ENCODE measurements at regions not wholly inside any gene's neighbourhood (a gene's known extent, or its start where the extent isn't known, plus 50 kb on each side); places are given as distances from the start of the nearest gene placed in this dataset.

GRCh38 chr12:85673921-85674420 lies 162.2 kb downstream of the RASSF9 start:
- Histone ChIP-seq H3K9me3 (ENCODE audit: low read length) (no peaks in the 10 kb centered on the region), H3K27me3 (ENCODE audit: insufficient read depth, low read length) (no peaks in the 10 kb centered on the region), H2AFZ (ENCODE audit: low read depth, low read length) (no peak overlapping the region), H3K36me3 (ENCODE audit: insufficient read depth, low read length) (no peaks in the 10 kb centered on the region), H3K4me3 (ENCODE audit: low read length) (no peak overlapping the region), H3K4me1 (ENCODE audit: insufficient read depth, low read length) (no peaks in the 10 kb centered on the region)

DNA sequence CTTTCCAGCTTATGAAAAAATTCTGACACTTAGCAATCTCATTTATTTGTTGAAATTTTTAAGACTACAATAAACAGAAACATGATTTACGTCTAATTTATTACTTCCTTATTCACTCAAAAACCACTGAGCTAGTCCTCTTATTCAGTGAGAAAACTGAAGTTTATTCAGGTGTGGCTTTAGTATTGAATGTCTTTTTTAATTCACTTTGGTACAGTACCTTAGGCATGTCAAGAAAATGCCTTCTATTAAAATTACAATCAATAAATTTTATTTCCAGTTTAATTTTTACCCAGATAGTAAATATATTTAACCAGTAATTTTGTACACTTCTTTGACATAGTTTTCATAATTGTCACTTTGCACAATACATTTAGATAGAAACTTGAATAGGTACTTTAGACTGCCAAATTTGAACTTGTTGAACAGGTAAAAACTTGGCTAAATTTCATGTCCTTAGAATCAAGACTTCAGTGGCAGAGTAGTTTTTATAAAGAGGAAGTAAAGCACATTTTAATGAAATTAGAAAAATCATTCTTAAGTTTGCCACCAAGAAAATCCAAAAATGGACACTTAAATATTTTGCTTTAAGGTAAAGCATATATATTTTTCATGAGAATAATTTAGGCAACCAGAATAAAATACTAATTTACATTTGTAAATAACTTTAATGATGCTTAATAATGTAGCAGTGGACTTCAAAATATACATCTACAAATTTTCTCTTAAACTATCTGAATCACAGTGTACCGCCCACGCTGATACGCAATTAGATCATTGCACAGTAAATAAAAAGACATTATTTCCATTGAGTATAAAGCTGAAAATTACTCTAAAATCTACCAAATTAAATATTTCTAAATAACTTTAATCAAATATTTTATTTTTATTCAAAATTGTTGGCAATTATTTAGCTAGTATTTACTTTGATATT lies 159.1 kb downstream of the RASSF9 start:
- Histone ChIP-seq H3K4me1 (ENCODE audit: insufficient read depth, low read length) (no peaks in the 10 kb centered on the region), H3K27me3 (ENCODE audit: insufficient read depth, low read length) (no peaks in the 10 kb centered on the region), H2AFZ (ENCODE audit: low read depth, low read length) (no peak overlapping the region), H3K4me3 (ENCODE audit: low read length) (no peak overlapping the region), H3K9me3 (ENCODE audit: low read length) (no peaks in the 10 kb centered on the region), H3K36me3 (ENCODE audit: insufficient read depth, low read length) (no peaks in the 10 kb centered on the region)

GRCh38 chr12:85679296-85679695 lies 156.9 kb downstream of the RASSF9 start:
- no peaks in the 10 kb centered on the region for H3K27me3 ChIP-seq (ENCODE audit: insufficient read depth, low read length)
- H3K4me1 ChIP-seq (ENCODE audit: insufficient read depth, low read length): no peaks in the 10 kb centered on the region
- H3K4me3 ChIP-seq (ENCODE audit: low read length): no peak overlapping the region
- no peak overlapping the region for H2AFZ ChIP-seq (ENCODE audit: low read depth, low read length)
- H3K36me3 ChIP-seq (ENCODE audit: insufficient read depth, low read length): no peaks in the 10 kb centered on the region
- no peaks in the 10 kb centered on the region for H3K9me3 ChIP-seq (ENCODE audit: low read length)

DNA sequence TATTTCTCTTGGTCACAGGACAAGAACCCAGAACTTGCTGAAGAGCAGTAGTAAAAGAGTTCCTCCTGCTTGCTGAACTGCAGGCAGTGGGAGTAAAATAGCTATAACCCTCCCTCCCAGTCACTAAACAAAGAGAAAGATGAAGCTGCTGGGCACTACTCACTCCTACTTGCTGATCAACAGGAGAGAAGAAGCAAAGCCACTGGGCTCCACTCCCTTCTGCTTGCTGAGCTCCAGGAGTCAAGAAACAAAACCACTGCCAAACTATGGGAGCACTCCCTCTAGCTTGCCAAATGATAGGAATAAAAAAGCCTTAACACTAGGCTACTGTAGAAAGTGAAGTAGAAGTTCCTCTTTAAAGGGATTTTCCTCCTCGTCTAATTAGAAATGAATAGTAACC lies 155.3 kb downstream of the RASSF9 start:
- H3K4me1 ChIP-seq (ENCODE audit: insufficient read depth, low read length): no peaks in the 10 kb centered on the region
- H3K27me3 ChIP-seq (ENCODE audit: insufficient read depth, low read length): no peaks in the 10 kb centered on the region
- H3K36me3 ChIP-seq (ENCODE audit: insufficient read depth, low read length): no peaks in the 10 kb centered on the region
- H3K4me3 ChIP-seq (ENCODE audit: low read length): no peak overlapping the region
- no peaks in the 10 kb centered on the region for H3K9me3 ChIP-seq (ENCODE audit: low read length)
- H2AFZ ChIP-seq (ENCODE audit: low read depth, low read length): no peak overlapping the region

- no peak overlapping the region for H3K4me3 ChIP-seq (ENCODE audit: low read length)
Observed at GRCh38 chr12:85681333-85681732, 154.9 kb downstream of the RASSF9 start.

GRCh38 chr12:85683051-85683450 lies 153.2 kb downstream of the RASSF9 start:
- Histone ChIP-seq H3K36me3 (ENCODE audit: insufficient read depth, low read length) (no peaks in the 10 kb centered on the region), H3K4me3 (ENCODE audit: low read length) (no peak overlapping the region), H3K4me1 (ENCODE audit: insufficient read depth, low read length) (no peaks in the 10 kb centered on the region), H2AFZ (ENCODE audit: low read depth, low read length) (no peak overlapping the region), H3K27me3 (ENCODE audit: insufficient read depth, low read length) (no peaks in the 10 kb centered on the region), H3K9me3 (ENCODE audit: low read length) (no peaks in the 10 kb centered on the region)

More at GRCh38 chr12:85681333-85681732, 154.9 kb downstream of the RASSF9 start:
- H2AFZ ChIP-seq (ENCODE audit: low read depth, low read length): no peak overlapping the region
- H3K9me3 ChIP-seq (ENCODE audit: low read length): no peaks in the 10 kb centered on the region
- H3K36me3 ChIP-seq (ENCODE audit: insufficient read depth, low read length): no peaks in the 10 kb centered on the region
- no peaks in the 10 kb centered on the region for H3K4me1 ChIP-seq (ENCODE audit: insufficient read depth, low read length)
- no peaks in the 10 kb centered on the region for H3K27me3 ChIP-seq (ENCODE audit: insufficient read depth, low read length)

GRCh38 chr12:85688837-85689236 lies 147.4 kb downstream of the RASSF9 start:
- H3K4me1 ChIP-seq (ENCODE audit: insufficient read depth, low read length): peaks cover 3% of the 10 kb centered on the region
- H3K9me3 ChIP-seq (ENCODE audit: low read length): no peaks in the 10 kb centered on the region
- no peak overlapping the region for H3K4me3 ChIP-seq (ENCODE audit: low read length)
- no peaks in the 10 kb centered on the region for H3K27me3 ChIP-seq (ENCODE audit: insufficient read depth, low read length)
- no peaks in the 10 kb centered on the region for H3K36me3 ChIP-seq (ENCODE audit: insufficient read depth, low read length)
- no peak overlapping the region for H2AFZ ChIP-seq (ENCODE audit: low read depth, low read length)

DNA sequence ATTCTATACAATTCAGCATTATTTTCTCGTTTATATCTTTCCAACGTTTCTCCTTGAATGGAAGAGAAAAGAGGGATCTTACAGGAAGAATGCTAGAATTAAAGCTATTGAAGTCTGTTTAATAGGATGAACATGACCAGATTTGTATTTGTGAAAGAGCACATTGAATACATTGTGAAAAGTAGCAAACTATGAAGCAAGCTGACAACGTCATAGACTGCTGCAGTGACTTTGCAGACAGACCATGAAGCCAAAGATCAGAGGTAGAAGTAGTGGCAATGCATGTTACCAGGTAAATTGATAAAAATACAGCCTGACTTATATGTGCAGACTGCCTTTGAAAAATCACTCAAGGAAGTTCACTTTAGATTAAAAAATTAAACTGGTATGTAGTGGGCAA lies 146.1 kb downstream of the RASSF9 start:
- Histone ChIP-seq H3K9me3 (ENCODE audit: low read length) (no peaks in the 10 kb centered on the region), H3K4me1 (ENCODE audit: insufficient read depth, low read length) (peaks cover 3% of the 10 kb centered on the region), H3K36me3 (ENCODE audit: insufficient read depth, low read length) (no peaks in the 10 kb centered on the region), H3K4me3 (ENCODE audit: low read length) (no peak overlapping the region), H2AFZ (ENCODE audit: low read depth, low read length) (no peak overlapping the region), H3K27me3 (ENCODE audit: insufficient read depth, low read length) (no peaks in the 10 kb centered on the region)

- no peaks in the 10 kb centered on the region for H3K36me3 ChIP-seq (ENCODE audit: insufficient read depth, low read length)
- H2AFZ ChIP-seq (ENCODE audit: low read depth, low read length): no peak overlapping the region
- H3K27me3 ChIP-seq (ENCODE audit: insufficient read depth, low read length): no peaks in the 10 kb centered on the region
- peaks cover 3% of the 10 kb centered on the region for H3K4me1 ChIP-seq (ENCODE audit: insufficient read depth, low read length)
- H3K9me3 ChIP-seq (ENCODE audit: low read length): no peaks in the 10 kb centered on the region
- H3K4me3 ChIP-seq (ENCODE audit: low read length): no peak overlapping the region
Observed at GRCh38 chr12:85693093-85693665, 143.0 kb downstream of the RASSF9 start.

DNA sequence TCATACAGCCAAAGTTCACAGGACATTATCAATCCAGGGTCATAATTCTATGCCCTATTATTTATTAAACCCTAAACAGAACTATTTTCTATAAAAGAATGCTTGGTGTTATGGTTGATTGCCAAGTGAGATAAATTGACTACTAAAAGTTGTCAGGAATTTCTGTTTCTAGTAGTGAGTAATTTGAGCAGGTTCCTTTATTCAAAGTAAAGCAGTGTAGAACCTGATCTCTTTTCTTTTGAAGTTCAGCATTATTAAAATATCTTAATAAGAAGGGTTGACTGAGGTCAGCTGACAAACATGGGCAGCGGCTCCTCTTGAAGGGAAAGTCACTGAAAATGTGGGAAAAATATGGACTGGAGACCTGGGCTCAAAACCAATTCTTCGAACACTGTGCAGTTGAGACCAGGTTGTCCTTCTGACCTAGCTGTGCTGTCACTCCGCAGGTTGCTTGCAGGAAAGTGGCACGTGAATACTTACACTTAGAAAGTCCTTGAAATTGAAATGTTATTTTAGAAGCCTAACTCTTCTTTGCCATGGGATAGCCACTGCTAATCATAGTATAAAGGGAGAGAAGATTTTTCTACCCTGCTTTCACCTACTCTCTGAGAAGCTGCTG lies 141.0 kb downstream of the RASSF9 start:
- Histone ChIP-seq H3K36me3 (ENCODE audit: insufficient read depth, low read length) (no peaks in the 10 kb centered on the region), H2AFZ (ENCODE audit: low read depth, low read length) (no peak overlapping the region), H3K27me3 (ENCODE audit: insufficient read depth, low read length) (no peaks in the 10 kb centered on the region), H3K4me3 (ENCODE audit: low read length) (no peak overlapping the region), H3K9me3 (ENCODE audit: low read length) (no peaks in the 10 kb centered on the region), H3K4me1 (ENCODE audit: insufficient read depth, low read length) (no peaks in the 10 kb centered on the region)

GRCh38 chr12:85697003-85697402 lies 139.2 kb downstream of the RASSF9 start:
- Histone ChIP-seq H3K4me1 (ENCODE audit: insufficient read depth, low read length) (no peaks in the 10 kb centered on the region), H3K9me3 (ENCODE audit: low read length) (no peaks in the 10 kb centered on the region), H3K4me3 (ENCODE audit: low read length) (no peak overlapping the region), H3K27me3 (ENCODE audit: insufficient read depth, low read length) (no peaks in the 10 kb centered on the region), H2AFZ (ENCODE audit: low read depth, low read length) (no peak overlapping the region), H3K36me3 (ENCODE audit: insufficient read depth, low read length) (no peaks in the 10 kb centered on the region)

- H2AFZ ChIP-seq (ENCODE audit: low read depth, low read length): no peak overlapping the region
- H3K4me3 ChIP-seq (ENCODE audit: low read length): no peak overlapping the region
- no peaks in the 10 kb centered on the region for H3K4me1 ChIP-seq (ENCODE audit: insufficient read depth, low read length)
- no peaks in the 10 kb centered on the region for H3K9me3 ChIP-seq (ENCODE audit: low read length)
- H3K27me3 ChIP-seq (ENCODE audit: insufficient read depth, low read length): no peaks in the 10 kb centered on the region
- no peaks in the 10 kb centered on the region for H3K36me3 ChIP-seq (ENCODE audit: insufficient read depth, low read length)
Observed at GRCh38 chr12:85698937-85699336, 137.3 kb downstream of the RASSF9 start.

GRCh38 chr12:85708775-85709174 lies 127.4 kb downstream of the RASSF9 start:
- no peak overlapping the region for H3K4me3 ChIP-seq (ENCODE audit: low read length)
- H3K36me3 ChIP-seq (ENCODE audit: insufficient read depth, low read length): no peaks in the 10 kb centered on the region
- no peaks in the 10 kb centered on the region for H3K27me3 ChIP-seq (ENCODE audit: insufficient read depth, low read length)
- no peaks in the 10 kb centered on the region for H3K4me1 ChIP-seq (ENCODE audit: insufficient read depth, low read length)
- H3K9me3 ChIP-seq (ENCODE audit: low read length): no peaks in the 10 kb centered on the region
- no peak overlapping the region for H2AFZ ChIP-seq (ENCODE audit: low read depth, low read length)
